Fibroblast of skin of left quadriceps (primary cell): ENCODE measurements at regions not wholly inside any gene's neighbourhood (a gene's known extent, or its start where the extent isn't known, plus 50 kb on each side); places are given as distances from the start of the nearest gene placed in this dataset.

ENCODE experiments used
- DNase-seq, 2 experiments: peaks; one replicate each; pipeline ENCODE4 v3.0.0-alpha.2; 2013; ENCODE audit warnings: low read depth in 2 of 2

- no peak for DNase-seq
These were observed 203.7 kb upstream of the ARX start for GRCh38 chrX:25219480-25219879.

- DNase-seq = no peak
These were observed 197.8 kb upstream of the ARX start for GRCh38 chrX:25213611-25214010.

- no peak for DNase-seq
These were observed 192.2 kb upstream of the ARX start for GRCh38 chrX:25207803-25208475.

- DNase-seq = peak; percentile 7 to 16
These were observed 191.0 kb upstream of the ARX start for GRCh38 chrX:25206778-25207177.

GRCh38 chrX:25204182-25204581 is 188.4 kb upstream of the ARX start:
- no peak for DNase-seq

- DNase-seq = no peak
These were observed 187.1 kb upstream of the ARX start for GRCh38 chrX:25202827-25203226.

- no peak for DNase-seq
These were observed 183.1 kb upstream of the ARX start for GRCh38 chrX:25198891-25199290.

- no peak for DNase-seq
These were observed 182.5 kb upstream of the ARX start for GRCh38 chrX:25198253-25198652.

- DNase-seq = no peak
These were observed 180.5 kb upstream of the ARX start for GRCh38 chrX:25196221-25196620.

- DNase-seq = no peak
These were observed 175.6 kb upstream of the ARX start for GRCh38 chrX:25191403-25191802.

- DNase-seq = no peak
These were observed 166.0 kb upstream of the ARX start for GRCh38 chrX:25181775-25182174.

DNA sequence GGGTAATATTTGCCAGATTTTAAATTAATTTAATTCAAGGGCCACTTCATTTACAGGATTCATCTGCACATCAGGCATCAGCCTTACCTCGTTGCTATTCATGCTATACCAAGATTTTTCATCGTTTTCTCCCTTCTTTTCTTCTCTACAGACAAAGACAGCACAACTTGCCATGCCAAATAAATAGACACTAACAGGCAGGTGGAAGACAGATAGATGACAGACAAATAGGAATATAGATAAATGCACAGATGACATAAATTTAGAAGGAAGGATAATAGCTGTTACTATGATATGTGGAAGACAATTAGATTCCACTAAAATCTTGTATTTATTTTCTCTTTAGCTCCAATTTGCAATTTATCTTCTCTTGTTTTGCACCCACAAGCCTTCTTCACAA is 164.5 kb upstream of the ARX start:
- DNase-seq = no peak

DNA sequence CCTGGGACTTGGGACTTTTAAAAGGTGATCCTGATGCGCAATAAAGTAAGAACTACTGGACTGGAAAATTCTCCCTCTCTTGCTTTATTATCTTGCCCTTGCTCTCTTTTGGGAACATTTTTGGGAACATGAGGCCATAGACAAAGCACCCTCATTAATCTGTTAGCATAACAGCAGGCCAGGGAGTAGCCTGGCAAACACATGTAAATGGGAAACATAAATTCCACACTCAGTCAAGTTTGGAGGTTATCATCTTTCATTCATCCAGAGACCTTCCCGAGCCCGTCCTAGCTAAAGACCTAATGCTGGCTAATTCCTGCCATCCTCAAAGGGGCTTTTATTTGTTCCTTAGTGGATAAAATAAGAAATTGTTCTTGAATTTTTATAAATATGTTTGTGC is 162.8 kb upstream of the ARX start:
- no peak for DNase-seq

DNA sequence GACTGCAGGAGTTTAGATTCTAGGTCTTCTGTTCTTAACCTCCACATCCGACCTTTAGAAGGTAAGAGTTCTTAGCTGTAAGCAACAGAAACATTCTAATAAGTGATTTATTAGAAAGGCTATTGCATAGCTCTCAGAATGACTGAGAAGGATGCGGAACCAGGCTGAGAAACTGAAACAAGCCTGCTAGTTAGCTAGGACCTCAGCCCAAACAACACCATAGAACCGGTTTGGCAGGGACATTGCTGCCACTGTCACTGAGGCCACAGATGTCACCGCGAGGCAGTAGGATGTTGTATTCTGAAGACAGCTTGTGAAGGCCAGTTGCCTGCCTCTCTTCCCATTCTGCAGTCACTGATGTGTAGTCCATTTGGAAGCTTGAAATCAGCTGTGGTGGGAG is 160.0 kb upstream of the ARX start:
- no peak for DNase-seq

DNA sequence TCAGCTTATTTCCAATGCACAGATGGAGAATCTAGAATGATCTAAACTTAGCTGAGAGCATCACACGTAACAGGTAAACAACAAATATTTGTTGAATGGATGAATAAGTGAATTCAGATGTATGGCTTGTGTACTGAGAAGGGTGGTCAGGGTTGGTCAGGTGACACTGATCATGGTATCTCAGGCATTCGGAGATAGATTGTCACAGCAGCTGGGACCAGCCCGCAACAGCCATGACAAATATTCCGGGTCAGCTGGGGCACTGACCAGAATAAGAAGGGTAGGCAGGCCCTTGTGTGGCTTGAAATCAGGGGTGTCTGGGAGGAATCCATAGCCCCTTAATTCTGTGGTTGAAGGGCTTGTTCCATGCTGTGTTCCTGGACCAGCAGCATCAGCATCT is 159.4 kb upstream of the ARX start:
- DNase-seq = no peak

DNA sequence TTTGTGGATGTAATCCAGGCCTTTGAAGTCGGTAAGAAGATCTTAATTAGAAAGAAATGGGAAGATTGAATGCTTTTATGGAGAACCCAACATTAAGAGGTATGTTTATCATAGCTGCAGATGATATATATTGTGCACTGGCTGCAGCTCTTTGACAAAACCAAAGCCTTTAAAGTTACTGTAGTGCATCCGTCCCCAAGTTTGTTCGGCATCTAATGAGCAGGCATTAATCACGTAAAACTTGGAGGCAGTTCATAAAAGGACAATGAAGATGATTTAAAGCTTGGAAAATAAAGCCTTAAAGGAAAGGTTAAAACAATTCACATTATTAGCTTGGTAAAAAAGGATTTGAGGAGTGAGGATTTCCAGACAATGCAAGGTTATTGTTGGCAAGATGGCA is 150.8 kb upstream of the ARX start:
- no peak for DNase-seq

DNA sequence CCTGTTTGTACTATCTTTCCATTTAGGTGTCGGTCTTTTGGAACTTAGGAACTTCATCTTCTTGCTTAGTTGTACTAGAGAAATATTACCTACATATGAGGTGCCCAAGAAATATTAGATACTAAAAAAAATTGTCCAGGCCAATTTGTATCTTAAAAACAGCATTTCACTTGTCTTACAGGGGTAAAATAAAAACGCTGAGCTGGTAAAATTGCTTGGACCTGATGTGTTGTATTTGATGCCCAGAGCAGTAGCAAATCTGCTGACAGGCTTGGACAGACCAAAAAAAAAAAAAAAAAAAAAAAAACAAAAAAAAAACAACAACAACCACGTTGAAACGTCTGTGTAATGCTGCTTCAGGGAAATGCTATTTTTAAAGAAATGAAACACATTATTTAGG is 150.4 kb upstream of the ARX start:
- no peak for DNase-seq

DNA sequence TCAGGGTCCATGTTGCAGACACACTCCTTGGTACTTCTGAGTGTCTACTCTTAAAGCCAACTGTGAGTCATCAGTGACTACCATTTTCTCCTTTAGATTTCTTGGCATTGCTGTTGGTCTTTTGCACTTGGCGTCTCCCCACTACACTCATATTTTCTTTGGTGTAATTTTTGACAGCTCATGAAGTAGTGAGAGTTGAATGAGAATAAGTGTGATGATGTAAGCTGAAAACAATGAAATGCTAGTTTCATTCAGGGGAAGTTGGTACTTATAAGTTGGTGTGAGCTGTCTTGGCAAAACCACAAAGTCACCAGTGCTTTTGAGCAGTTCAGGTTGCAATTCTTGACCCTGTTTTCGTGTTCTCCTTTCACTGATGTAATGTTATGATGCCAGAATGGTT is 142.9 kb upstream of the ARX start:
- DNase-seq = no peak

- DNase-seq = no peak
These were observed 141.1 kb upstream of the ARX start for GRCh38 chrX:25156832-25157231.

DNA sequence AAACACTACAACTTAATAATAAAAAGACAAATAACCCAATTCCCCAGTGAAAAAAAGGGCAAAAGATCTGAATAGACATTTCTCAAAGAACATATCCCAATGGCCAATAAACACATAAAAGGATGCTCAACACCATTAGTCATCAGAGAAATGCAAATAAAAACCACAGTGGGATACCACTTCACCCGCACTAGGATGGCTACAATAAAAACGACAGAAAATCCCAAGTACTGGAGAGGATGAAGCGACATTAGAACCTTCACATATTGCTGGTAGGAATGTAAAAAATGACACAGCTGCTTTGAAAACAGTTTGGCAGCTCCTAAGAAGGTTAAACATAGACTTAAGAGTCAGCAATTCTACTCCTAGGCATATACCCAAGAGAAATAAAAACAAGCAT is 140.6 kb upstream of the ARX start:
- DNase-seq = no peak

- DNase-seq = no peak
These were observed 138.4 kb upstream of the ARX start for GRCh38 chrX:25154168-25154567.

GRCh38 chrX:25151749-25152148 is 136.0 kb upstream of the ARX start:
- DNase-seq = no peak

DNA sequence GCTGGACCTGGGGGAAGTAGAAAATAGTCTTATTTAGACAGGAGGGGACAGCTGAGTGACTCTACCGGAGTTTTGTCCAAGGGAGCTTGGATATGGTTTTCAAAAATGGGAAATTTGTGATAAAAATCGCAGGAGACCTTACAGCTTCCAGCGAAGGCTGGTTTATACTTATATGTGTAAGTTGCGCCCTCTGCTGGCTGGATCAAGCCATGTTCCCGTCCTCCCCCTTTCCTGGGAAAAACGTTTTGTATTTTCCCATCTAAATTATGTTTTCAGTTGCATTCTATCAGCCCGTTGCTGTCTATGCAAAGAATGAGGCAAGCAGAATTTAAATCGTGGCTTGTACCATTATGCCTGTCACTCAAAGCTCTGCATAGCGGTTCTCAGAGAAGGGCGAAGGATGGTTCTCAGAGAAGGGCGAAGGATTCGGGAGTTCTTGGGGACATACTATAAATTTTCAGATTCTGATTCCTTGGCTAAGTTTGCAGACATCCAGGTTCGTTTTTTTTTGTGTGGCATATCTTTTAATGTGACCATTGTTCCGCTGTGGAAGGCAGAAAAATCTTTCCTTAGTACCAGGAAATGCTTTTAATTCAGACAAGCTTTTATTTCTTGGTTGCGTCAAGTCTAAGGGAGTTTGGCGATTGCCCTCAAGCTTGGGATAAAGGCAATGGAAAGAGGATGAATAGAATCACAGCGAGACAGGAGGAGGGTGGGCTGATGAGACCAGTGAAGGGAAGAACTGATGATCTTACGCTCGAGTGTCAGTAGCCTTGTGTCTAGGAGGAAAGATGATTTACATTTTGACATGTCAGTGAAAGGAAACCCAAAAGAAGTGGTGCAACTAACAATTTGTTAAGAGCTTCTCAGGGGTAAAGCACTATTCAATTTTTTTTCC is 128.5 kb upstream of the ARX start:
- peak; percentile 7 to 8 for DNase-seq
